ENCODE measurements at regions not wholly inside any gene's neighbourhood (a gene's known extent, or its start where the extent isn't known, plus 50 kb on each side); places are given as distances from the start of the nearest gene placed in this dataset.

DNA sequence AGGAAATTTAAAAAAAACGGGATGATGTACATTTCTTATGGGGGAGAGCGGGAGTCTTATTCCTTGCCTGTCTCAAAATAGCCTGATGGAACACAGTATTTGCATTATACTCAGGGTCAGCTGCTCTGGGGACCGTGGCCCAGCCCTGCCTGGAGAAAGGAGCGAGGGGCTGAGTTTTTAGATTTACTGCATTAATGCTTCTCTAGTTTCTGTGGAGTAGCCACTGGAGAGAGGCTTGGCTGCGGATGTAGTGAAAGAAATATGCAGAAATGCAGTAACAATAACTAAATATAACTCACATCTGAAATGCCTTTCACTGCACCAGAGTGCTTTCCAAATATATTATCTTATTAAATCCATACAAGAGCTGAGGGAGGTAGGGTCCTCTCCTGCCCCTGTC, 87.6 kb upstream of the MAP1LC3B2 start:
- TF ChIP-seq, protein P1, sequence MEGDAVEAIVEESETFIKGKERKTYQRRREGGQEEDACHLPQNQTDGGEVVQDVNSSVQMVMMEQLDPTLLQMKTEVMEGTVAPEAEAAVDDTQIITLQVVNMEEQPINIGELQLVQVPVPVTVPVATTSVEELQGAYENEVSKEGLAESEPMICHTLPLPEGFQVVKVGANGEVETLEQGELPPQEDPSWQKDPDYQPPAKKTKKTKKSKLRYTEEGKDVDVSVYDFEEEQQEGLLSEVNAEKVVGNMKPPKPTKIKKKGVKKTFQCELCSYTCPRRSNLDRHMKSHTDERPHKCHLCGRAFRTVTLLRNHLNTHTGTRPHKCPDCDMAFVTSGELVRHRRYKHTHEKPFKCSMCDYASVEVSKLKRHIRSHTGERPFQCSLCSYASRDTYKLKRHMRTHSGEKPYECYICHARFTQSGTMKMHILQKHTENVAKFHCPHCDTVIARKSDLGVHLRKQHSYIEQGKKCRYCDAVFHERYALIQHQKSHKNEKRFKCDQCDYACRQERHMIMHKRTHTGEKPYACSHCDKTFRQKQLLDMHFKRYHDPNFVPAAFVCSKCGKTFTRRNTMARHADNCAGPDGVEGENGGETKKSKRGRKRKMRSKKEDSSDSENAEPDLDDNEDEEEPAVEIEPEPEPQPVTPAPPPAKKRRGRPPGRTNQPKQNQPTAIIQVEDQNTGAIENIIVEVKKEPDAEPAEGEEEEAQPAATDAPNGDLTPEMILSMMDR (IDR thresholded peaks at IDR 0.05) = no peak
- no peak for TF ChIP-seq POLR2A (IDR thresholded peaks at IDR 0.05)

All from adrenal gland (tissue), 5 donors.